ENCODE measurements at regions not wholly inside any gene's neighbourhood (a gene's known extent, or its start where the extent isn't known, plus 50 kb on each side); places are given as distances from the start of the nearest gene placed in this dataset.

GRCh38 chr14:38904959-38905358, 198.1 kb downstream of the SEC23A start:
- TF ChIP-seq, protein P1, sequence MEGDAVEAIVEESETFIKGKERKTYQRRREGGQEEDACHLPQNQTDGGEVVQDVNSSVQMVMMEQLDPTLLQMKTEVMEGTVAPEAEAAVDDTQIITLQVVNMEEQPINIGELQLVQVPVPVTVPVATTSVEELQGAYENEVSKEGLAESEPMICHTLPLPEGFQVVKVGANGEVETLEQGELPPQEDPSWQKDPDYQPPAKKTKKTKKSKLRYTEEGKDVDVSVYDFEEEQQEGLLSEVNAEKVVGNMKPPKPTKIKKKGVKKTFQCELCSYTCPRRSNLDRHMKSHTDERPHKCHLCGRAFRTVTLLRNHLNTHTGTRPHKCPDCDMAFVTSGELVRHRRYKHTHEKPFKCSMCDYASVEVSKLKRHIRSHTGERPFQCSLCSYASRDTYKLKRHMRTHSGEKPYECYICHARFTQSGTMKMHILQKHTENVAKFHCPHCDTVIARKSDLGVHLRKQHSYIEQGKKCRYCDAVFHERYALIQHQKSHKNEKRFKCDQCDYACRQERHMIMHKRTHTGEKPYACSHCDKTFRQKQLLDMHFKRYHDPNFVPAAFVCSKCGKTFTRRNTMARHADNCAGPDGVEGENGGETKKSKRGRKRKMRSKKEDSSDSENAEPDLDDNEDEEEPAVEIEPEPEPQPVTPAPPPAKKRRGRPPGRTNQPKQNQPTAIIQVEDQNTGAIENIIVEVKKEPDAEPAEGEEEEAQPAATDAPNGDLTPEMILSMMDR (IDR thresholded peaks at IDR 0.05) = no peak
- DNase-seq (no peak), ATAC-seq (no peak)
- H3K27me3 ChIP-seq = no peaks in the 10 kb centered on the region
- H3K4me3 ChIP-seq = no peak overlapping the region
- no peaks in the 10 kb centered on the region for H3K9me3 ChIP-seq
- H3K27ac ChIP-seq = no peak overlapping the region
- no peaks in the 10 kb centered on the region for H3K4me1 ChIP-seq
- H3K36me3 ChIP-seq = no peaks in the 10 kb centered on the region
- intact Hi-C loops (cut with DNase I) = no loop called here

GRCh38 chr14:38901791-38902190, 201.2 kb downstream of the SEC23A start:
- Histone ChIP-seq H3K9me3 (no peaks in the 10 kb centered on the region), H3K4me3 (no peak overlapping the region), H3K27me3 (no peaks in the 10 kb centered on the region), H3K4me1 (no peaks in the 10 kb centered on the region), H3K27ac (no peak overlapping the region), H3K36me3 (no peaks in the 10 kb centered on the region)
- WGBS, 2 donors = 91 to 92% methylated on average over 4 of the region's 4 CpGs
- ATAC-seq = no peak
- TF ChIP-seq, protein P1 (IDR thresholded peaks at IDR 0.05) = no peak
- no peak for DNase-seq
- intact Hi-C loops (cut with DNase I) = no loop called here

- ATAC-seq = no peak
- H3K36me3 ChIP-seq = no peaks in the 10 kb centered on the region
- H3K4me3 ChIP-seq = no peak overlapping the region
- intact Hi-C loops (cut with DNase I) = no loop called here
- no peak for DNase-seq
- H3K4me1 ChIP-seq = no peaks in the 10 kb centered on the region
- H3K27me3 ChIP-seq = no peaks in the 10 kb centered on the region
- no peak overlapping the region for H3K27ac ChIP-seq
- WGBS, 2 donors = 80 to 86% methylated on average over 1 of the region's 1 CpG
- no peaks in the 10 kb centered on the region for H3K9me3 ChIP-seq
- TF ChIP-seq, protein P1 (IDR thresholded peaks at IDR 0.05) = no peak
Observed at GRCh38 chr14:38900887-38901286, 202.1 kb downstream of the SEC23A start.

- ATAC-seq = no peak
- no peak for DNase-seq
Observed at GRCh38 chr14:38887696-38888095, 215.3 kb downstream of the SEC23A start.

More at GRCh38 chr14:38887696-38888095, 215.3 kb downstream of the SEC23A start:
- H3K36me3 ChIP-seq = no peaks in the 10 kb centered on the region
- TF ChIP-seq, protein P1 (IDR thresholded peaks at IDR 0.05) = no peak
- H3K4me1 ChIP-seq = no peaks in the 10 kb centered on the region
- H3K4me3 ChIP-seq = no peak overlapping the region
- H3K9me3 ChIP-seq = no peaks in the 10 kb centered on the region
- intact Hi-C loops (cut with DNase I) = loop anchor here in 1 of 10 donors (10.0 kb wide), 1 partner anchor 107 kb away; no protein-coding TSS in a partner anchor
- WGBS, 2 donors = 49 to 57% methylated on average over 2 of the region's 2 CpGs
- H3K27me3 ChIP-seq = no peaks in the 10 kb centered on the region
- no peak overlapping the region for H3K27ac ChIP-seq

Measured in heart right ventricle (tissue), 16 donors.